NCI-H2227 (cell line): ENCODE measurements at regions not wholly inside any gene's neighbourhood (a gene's known extent, or its start where the extent isn't known, plus 50 kb on each side); places are given as distances from the start of the nearest gene placed in this dataset.

Source experiments
- DNase-seq: peaks from one replicate; lab custom pipeline; 2025; ENCODE audit not compliant: unreplicated experiment; lab: John Stamatoyannopoulos, UW

GRCh38 chr6:163828038-163828795 is 413.7 kb downstream of the QKI start:
- no peak for DNase-seq

GRCh38 chr6:163827143-163827542 is 412.6 kb downstream of the QKI start:
- DNase-seq, result no peak

GRCh38 chr6:163826629-163827028 is 412.1 kb downstream of the QKI start:
- no peak for DNase-seq

GRCh38 chr6:163825033-163825432 is 410.5 kb downstream of the QKI start:
- no peak for DNase-seq

- DNase-seq, result no peak
These were observed 409.1 kb downstream of the QKI start for GRCh38 chr6:163823577-163823976.

- DNase-seq, result no peak
These were observed 406.4 kb downstream of the QKI start for GRCh38 chr6:163820745-163821458.

- no peak for DNase-seq
These were observed 405.7 kb downstream of the QKI start for GRCh38 chr6:163820171-163820570.

GRCh38 chr6:163818719-163819118 is 404.2 kb downstream of the QKI start:
- DNase-seq, result no peak

GRCh38 chr6:163816441-163816840 is 401.9 kb downstream of the QKI start:
- no peak for DNase-seq

- DNase-seq, result no peak
These were observed 401.3 kb downstream of the QKI start for GRCh38 chr6:163815796-163816195.

GRCh38 chr6:163814494-163815364 is 400.2 kb downstream of the QKI start:
- no peak for DNase-seq

GRCh38 chr6:163813979-163814493 is 399.5 kb downstream of the QKI start:
- DNase-seq, result no peak

GRCh38 chr6:163811317-163811716 is 396.8 kb downstream of the QKI start:
- DNase-seq, result no peak

GRCh38 chr6:163809364-163809763 is 394.8 kb downstream of the QKI start:
- DNase-seq, result no peak

- DNase-seq, result no peak
These were observed 394.4 kb downstream of the QKI start for GRCh38 chr6:163808871-163809270.

- no peak for DNase-seq
These were observed 393.7 kb downstream of the QKI start for GRCh38 chr6:163808231-163808630.

- no peak for DNase-seq
These were observed 392.4 kb downstream of the QKI start for GRCh38 chr6:163806755-163807499.

- DNase-seq, result no peak
These were observed 390.5 kb downstream of the QKI start for GRCh38 chr6:163804991-163805390.

GRCh38 chr6:163802267-163802666 is 387.7 kb downstream of the QKI start:
- DNase-seq, result no peak

- DNase-seq, result no peak
These were observed 382.9 kb downstream of the QKI start for GRCh38 chr6:163797296-163797845.
